ENCODE measurements at regions not wholly inside any gene's neighbourhood (a gene's known extent, or its start where the extent isn't known, plus 50 kb on each side); places are given as distances from the start of the nearest gene placed in this dataset.

DNA sequence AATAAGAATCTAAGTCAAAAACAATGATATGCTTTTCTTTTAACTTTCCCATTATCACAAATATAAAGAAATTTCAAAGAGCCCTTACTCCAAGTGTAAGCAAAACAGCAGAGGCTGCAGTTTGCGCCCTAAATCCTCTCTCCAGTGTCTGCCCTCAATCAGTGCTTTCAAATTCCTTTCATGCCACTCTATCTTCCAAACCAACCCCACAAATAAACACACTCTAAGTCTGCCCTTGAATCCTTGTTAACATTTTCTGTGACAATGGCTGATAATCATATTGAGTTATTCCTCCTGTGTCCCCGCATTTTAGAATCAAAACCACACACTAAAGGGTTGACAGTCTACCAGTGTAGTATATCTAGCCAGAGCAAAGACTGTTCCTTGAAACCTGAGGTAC, 317.9 kb upstream of the MARCKS start:
- no peak for TF ChIP-seq MYC (IDR thresholded peaks at IDR 0.05; ENCODE audit: low read depth, low read length)
- TF ChIP-seq, protein P1, sequence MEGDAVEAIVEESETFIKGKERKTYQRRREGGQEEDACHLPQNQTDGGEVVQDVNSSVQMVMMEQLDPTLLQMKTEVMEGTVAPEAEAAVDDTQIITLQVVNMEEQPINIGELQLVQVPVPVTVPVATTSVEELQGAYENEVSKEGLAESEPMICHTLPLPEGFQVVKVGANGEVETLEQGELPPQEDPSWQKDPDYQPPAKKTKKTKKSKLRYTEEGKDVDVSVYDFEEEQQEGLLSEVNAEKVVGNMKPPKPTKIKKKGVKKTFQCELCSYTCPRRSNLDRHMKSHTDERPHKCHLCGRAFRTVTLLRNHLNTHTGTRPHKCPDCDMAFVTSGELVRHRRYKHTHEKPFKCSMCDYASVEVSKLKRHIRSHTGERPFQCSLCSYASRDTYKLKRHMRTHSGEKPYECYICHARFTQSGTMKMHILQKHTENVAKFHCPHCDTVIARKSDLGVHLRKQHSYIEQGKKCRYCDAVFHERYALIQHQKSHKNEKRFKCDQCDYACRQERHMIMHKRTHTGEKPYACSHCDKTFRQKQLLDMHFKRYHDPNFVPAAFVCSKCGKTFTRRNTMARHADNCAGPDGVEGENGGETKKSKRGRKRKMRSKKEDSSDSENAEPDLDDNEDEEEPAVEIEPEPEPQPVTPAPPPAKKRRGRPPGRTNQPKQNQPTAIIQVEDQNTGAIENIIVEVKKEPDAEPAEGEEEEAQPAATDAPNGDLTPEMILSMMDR (IDR thresholded peaks at IDR 0.05; ENCODE audit: extremely low read depth in 1 of 2, insufficient read depth in 1 of 2, low read depth in 1 of 2, low read length in 2 of 2): no peak
- no peak for TF ChIP-seq POLR2A (IDR thresholded peaks at IDR 0.05; ENCODE audit: low read depth, low read length)
- TF ChIP-seq JUN (IDR thresholded peaks at IDR 0.05; ENCODE audit: borderline replicate concordance, insufficient read depth, insufficient read length, low read depth): no peak
- TF ChIP-seq POLR2AphosphoS5 (IDR thresholded peaks at IDR 0.05; ENCODE audit: insufficient read depth, low read depth, low read length): no peak
- TF ChIP-seq EZH2 (IDR thresholded peaks at IDR 0.05; ENCODE audit: borderline replicate concordance, low read depth, low read length, severe bottlenecking): no peak

Measured in endothelial cell of umbilical vein (primary cell).